ENCODE measurements at regions not wholly inside any gene's neighbourhood (a gene's known extent, or its start where the extent isn't known, plus 50 kb on each side); places are given as distances from the start of the nearest gene placed in this dataset.

- TF ChIP-seq TAF1 (IDR thresholded peaks at IDR 0.05; ENCODE audit: low read depth, low read length) (no peak), POLR2A (IDR thresholded peaks at IDR 0.05; ENCODE audit: low read depth, low read length) (no peak)
Measured at GRCh38 chr2:235352541-235352940, 141.3 kb upstream of the AGAP1 start.

Data from GM12891 (cell line).